Right atrium auricular region (tissue), 2 donors: ENCODE measurements at regions not wholly inside any gene's neighbourhood (a gene's known extent, or its start where the extent isn't known, plus 50 kb on each side); places are given as distances from the start of the nearest gene placed in this dataset.

Source experiments
- DNase-seq: peaks from one replicate; pipeline ENCODE4 v3.0.0-alpha.2; 2019; ENCODE audit warnings: low spot score
- H3K27ac ChIP-seq, 2 donors: fragments of 200-600 bp; sonication (generic); 1 replicate in 1 of 2; 2 replicates in 1 of 2; pipeline ENCODE4 v1.5.1; 2016 to 2019
- H3K27me3 ChIP-seq, 2 donors: fragments of 200-600 bp; sonication (generic); one replicate each; pipeline versions ENCODE4 v1.5.1 to v1.6.0; 2017 to 2019
- H3K36me3 ChIP-seq: fragments of 200-600 bp; sonication (generic); one replicate; pipeline ENCODE4 v1.5.1; 2016
- H3K4me1 ChIP-seq, 2 donors: fragments of 200-600 bp; sonication (generic); one replicate each; pipeline versions ENCODE4 v1.5.1 to v1.6.0; 2017 to 2019
- H3K4me3 ChIP-seq, 2 donors: fragments of 200-600 bp; sonication (generic); 1 replicate in 1 of 2; 2 replicates in 1 of 2; pipeline ENCODE4 v1.5.1; 2017 to 2019; ENCODE audit warnings: mild to moderate bottlenecking in 1 of 2, moderate library complexity in 1 of 2
- H3K9me3 ChIP-seq, 2 donors: fragments of 200-600 bp; sonication (generic); one replicate each; pipeline ENCODE4 v1.5.1; 2019
- CTCF ChIP-seq, 2 donors: fragments of 200-600 bp; sonication (generic); IDR thresholded peaks; one replicate each; pipeline ENCODE4 v1.5.1; 2019; ENCODE audit warnings: antibody characterized with exemption in 2 of 2

GRCh38 chr15:38721568-38721945 is 156.9 kb upstream of the RASGRP1 start:
- Histone ChIP-seq H3K27me3 (no peaks in the 10 kb centered on the region), H3K36me3 (no peaks in the 10 kb centered on the region), H3K4me3 (no peak overlapping the region), H3K4me1 (no peaks in the 10 kb centered on the region), H3K27ac (no peak overlapping the region), H3K9me3 (no peaks in the 10 kb centered on the region)
- no peak for TF ChIP-seq CTCF (IDR thresholded peaks at IDR 0.05)
- no peak for DNase-seq

GRCh38 chr15:38722236-38722635 is 157.6 kb upstream of the RASGRP1 start:
- Histone ChIP-seq H3K4me3 (no peak overlapping the region), H3K9me3 (no peaks in the 10 kb centered on the region), H3K27me3 (no peaks in the 10 kb centered on the region), H3K4me1 (no peaks in the 10 kb centered on the region), H3K27ac (no peak overlapping the region), H3K36me3 (no peaks in the 10 kb centered on the region)
- no peak for TF ChIP-seq CTCF (IDR thresholded peaks at IDR 0.05)
- no peak for DNase-seq

- Histone ChIP-seq H3K4me1 (no peaks in the 10 kb centered on the region), H3K9me3 (no peaks in the 10 kb centered on the region), H3K36me3 (no peaks in the 10 kb centered on the region), H3K27ac (no peak overlapping the region), H3K4me3 (no peak overlapping the region), H3K27me3 (no peaks in the 10 kb centered on the region)
- TF ChIP-seq CTCF (IDR thresholded peaks at IDR 0.05): no peak
- DNase-seq: no peak
Observed at GRCh38 chr15:38724827-38725226, 160.2 kb upstream of the RASGRP1 start.

GRCh38 chr15:38726187-38726586 is 161.6 kb upstream of the RASGRP1 start:
- H3K9me3 ChIP-seq: no peaks in the 10 kb centered on the region
- no peak overlapping the region for H3K4me3 ChIP-seq
- H3K27me3 ChIP-seq: no peaks in the 10 kb centered on the region
- TF ChIP-seq CTCF (IDR thresholded peaks at IDR 0.05): no peak
- no peaks in the 10 kb centered on the region for H3K36me3 ChIP-seq
- no peaks in the 10 kb centered on the region for H3K4me1 ChIP-seq
- no peak overlapping the region for H3K27ac ChIP-seq
- no peak for DNase-seq

GRCh38 chr15:38733331-38733730 is 168.7 kb upstream of the RASGRP1 start:
- Histone ChIP-seq H3K27me3 (no peaks in the 10 kb centered on the region), H3K9me3 (no peaks in the 10 kb centered on the region), H3K27ac (no peak overlapping the region), H3K4me1 (no peaks in the 10 kb centered on the region), H3K36me3 (no peaks in the 10 kb centered on the region), H3K4me3 (no peak overlapping the region)
- no peak for DNase-seq
- TF ChIP-seq CTCF (IDR thresholded peaks at IDR 0.05): no peak

GRCh38 chr15:38740206-38740605 is 175.6 kb upstream of the RASGRP1 start:
- Histone ChIP-seq H3K4me1 (no peaks in the 10 kb centered on the region), H3K4me3 (no peak overlapping the region), H3K9me3 (no peaks in the 10 kb centered on the region), H3K27me3 (no peaks in the 10 kb centered on the region), H3K36me3 (no peaks in the 10 kb centered on the region), H3K27ac (no peak overlapping the region)
- no peak for TF ChIP-seq CTCF (IDR thresholded peaks at IDR 0.05)
- DNase-seq: no peak
